ENCODE measurements at regions not wholly inside any gene's neighbourhood (a gene's known extent, or its start where the extent isn't known, plus 50 kb on each side); places are given as distances from the start of the nearest gene placed in this dataset.
"Not testable (repeated sequence)": the region's sequence is repeated elsewhere in the genome, so short reads cannot be mapped to it uniquely, and the experiment has no call there.

GRCh38 chr11:12058425-12059115, 50.1 kb upstream of the DKK3 start:
- peak; percentile 30 for DNase-seq (ENCODE audit: low spot score)

DNA sequence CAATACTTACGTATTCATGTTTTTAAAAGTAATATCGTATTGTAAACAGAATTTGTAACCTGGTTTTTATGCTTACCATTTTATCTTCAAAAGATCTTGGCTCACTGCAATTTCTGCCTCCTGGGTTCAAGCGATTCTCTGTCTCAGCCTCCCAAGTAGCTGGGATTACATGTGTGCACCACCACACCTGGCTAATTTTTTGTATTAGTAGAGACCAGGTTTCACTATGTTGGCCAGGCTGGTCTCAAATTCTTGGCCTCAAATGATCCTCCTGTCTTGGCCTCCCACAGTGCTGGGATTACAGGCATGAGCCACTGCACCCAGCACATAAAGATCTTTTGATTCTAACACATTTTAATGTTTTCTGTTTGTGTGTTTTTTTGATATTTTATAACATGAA, 50.7 kb upstream of the DKK3 start:
- DNase-seq (ENCODE audit: low spot score) = not testable (repeated sequence)

GRCh38 chr11:12060385-12060985, 49.9 kb upstream of the MICAL2 start:
- DNase-seq (ENCODE audit: low spot score) = peak; percentile 26

Data from left forelimb (tissue), 1 donor.